Epithelial cell of prostate (primary cell): ENCODE measurements at regions not wholly inside any gene's neighbourhood (a gene's known extent, or its start where the extent isn't known, plus 50 kb on each side); places are given as distances from the start of the nearest gene placed in this dataset.
"Not testable (repeated sequence)": the region's sequence is repeated elsewhere in the genome, so short reads cannot be mapped to it uniquely, and the experiment has no call there.

Experiments
- DNase-seq: peaks from one replicate; pipeline ENCODE4 v3.0.0-alpha.2; 2011; ENCODE audit warnings: low read depth, low spot score
- H3K27ac ChIP-seq: fragments of 450-650 bp; 2 replicates; pipeline ENCODE4 v1.5.1; 2017; ENCODE audit warnings: mild to moderate bottlenecking

- not testable (repeated sequence) for DNase-seq
- H3K27ac ChIP-seq = peak overlapping the region; percentile 6
These were observed 373.3 kb downstream of the SRGAP2C start for GRCh38 chr1:121558034-121558433.

DNA sequence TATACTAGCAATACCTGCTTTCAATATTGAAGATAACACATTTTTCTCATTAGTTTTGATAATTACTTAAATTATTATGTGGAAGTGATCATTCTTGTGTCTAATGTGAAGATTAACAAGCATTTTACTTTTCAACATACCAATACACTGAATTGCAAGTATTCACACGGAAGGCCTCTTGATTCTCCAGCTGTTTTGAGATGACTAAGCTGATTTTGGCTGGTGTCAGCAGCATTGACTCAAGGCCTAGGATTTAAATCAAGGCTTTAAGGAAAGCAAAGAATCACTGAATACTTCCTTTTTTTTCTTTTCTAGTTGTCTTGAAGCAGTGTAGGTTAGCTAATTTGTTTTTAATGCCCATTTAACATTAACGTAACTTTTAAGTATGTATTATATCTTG, 373.7 kb downstream of the SRGAP2C start:
- peak; percentile 50 for DNase-seq
- H3K27ac ChIP-seq = peak overlapping the region; percentile 6

DNA sequence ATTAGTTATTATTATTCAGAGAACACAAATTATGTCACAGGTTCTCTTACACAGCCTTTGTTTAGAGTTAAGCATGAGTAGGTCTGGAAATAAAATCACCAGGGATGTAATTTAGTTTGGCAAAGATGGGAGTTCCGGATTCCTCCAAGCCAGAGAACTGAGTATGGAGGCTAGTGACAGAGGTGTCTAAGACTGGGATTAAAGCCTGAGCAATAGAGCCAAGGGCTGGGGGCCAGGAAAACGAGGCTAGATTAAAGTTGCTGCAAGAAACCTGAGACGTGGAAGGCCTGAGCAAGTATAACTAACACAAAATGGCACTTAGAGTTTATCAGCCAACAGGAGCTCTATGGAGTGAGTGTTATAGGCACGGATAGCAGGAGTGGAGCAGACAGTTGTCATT, 381.6 kb downstream of the SRGAP2C start:
- DNase-seq = no peak
- H3K27ac ChIP-seq = no peak overlapping the region

DNA sequence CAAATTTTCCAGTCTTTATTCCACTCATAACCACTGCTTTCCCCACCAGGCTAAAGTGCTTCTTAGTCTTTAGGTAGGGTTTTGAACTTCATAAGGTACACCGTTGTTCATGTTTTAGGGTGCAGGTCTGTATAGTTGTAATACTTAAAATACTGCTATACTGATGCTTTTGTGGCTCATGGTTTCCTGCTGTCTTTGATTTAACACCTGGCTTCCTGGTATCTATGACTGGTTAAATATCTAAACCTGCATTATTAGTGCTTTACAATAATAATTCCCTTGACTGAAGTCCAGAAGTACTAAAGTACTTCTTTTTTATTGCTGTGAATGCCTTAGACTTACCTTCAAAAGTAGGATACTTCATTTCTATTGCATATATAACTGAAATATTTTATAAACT, 384.7 kb downstream of the SRGAP2C start:
- H3K27ac ChIP-seq = no peak overlapping the region
- no peak for DNase-seq

- DNase-seq = peak; percentile 61
- peak overlapping the region; percentile 50 for H3K27ac ChIP-seq
These were observed 389.2 kb downstream of the SRGAP2C start for GRCh38 chr1:121573881-121574504.

GRCh38 chr1:121574505-121574899, 389.7 kb downstream of the SRGAP2C start:
- DNase-seq = not testable (repeated sequence)
- peak overlapping the region; percentile 50 for H3K27ac ChIP-seq

- not testable (repeated sequence) for DNase-seq, H3K27ac ChIP-seq
These were observed 398.1 kb downstream of the SRGAP2C start for GRCh38 chr1:121582898-121583297.

- peak overlapping the region; percentile 65 for H3K27ac ChIP-seq
- no peak for DNase-seq
These were observed 401.8 kb downstream of the SRGAP2C start for GRCh38 chr1:121586369-121587229.

DNA sequence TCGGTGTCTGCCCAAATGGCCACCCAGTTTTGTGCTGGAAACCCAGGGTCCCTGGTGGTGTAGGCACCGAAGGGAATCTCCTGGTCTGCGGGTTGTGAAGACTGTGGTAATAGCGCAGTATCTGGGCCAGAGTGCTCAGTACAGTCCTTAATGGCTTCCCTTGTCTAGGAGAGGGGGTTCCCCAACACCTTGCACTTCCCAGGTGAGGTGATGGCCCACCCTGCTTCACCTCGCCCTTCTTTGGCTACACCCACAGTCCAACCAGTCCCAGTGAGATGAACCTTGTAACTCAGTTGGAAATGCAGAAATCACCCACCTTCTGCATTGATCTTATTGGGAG, 402.4 kb downstream of the SRGAP2C start:
- DNase-seq = no peak
- peak overlapping the region; percentile 65 for H3K27ac ChIP-seq

DNA sequence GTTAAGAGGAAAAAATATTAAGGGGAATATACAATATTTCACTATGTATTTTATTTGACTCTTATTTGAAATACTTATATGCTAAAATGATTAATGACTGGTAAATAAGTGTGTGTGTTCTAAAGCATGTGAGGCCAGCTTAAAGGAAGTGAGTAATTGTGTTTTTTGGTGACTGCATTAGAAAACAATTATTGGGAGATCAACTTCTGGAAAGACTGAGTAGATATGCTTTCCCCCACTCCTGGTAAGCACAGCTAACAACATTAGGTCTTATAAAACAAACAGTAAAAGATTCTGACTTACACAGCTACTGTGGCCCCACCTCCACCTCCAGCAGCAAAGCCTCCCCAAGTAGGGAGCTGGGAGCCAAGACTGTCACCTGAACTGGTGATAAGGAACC, 403.0 kb downstream of the SRGAP2C start:
- peak; percentile 10 for DNase-seq
- H3K27ac ChIP-seq = peak overlapping the region; percentile 65

GRCh38 chr1:121594096-121594495, 409.3 kb downstream of the SRGAP2C start:
- no peak for DNase-seq
- H3K27ac ChIP-seq = no peak overlapping the region

DNA sequence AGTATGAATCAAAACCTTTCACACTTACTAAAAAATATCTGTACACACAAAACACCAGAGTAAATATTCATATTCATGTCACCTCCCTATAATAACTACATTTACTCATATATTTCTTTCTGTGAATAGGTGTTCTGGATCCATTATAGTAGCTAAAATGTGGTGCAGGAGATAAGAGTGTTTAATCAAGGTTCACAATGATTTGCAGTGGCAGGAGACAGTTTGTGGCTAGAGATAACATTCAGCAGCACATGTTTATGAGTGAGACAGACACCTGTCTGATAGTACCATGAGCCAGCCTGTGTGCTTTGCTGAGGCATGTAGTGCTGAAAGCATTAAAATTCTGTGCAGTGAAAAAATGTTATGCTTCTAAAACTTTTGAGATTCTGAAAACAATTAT, 410.3 kb downstream of the SRGAP2C start:
- DNase-seq = no peak
- no peak overlapping the region for H3K27ac ChIP-seq

GRCh38 chr1:121604843-121605444, 420.2 kb downstream of the SRGAP2C start:
- not testable (repeated sequence) for H3K27ac ChIP-seq, DNase-seq

DNA sequence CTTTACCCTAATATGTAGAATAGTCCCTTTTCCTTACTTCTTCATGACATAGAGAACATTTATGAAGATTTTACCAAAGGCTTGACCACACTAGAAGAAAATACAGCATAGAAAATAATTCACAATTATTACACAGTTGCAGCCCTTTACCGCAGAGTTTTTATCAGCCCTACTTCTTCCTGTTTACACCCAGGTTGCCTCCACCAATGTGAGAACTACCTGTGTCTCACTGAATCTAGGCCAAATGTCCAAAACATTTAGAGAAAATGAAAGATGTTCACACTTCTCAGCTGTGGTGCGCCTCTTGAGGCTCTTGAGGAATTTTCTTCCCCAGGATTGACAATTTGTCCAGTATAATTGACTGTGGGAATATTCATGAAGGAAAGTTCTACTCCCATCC, 422.7 kb downstream of the SRGAP2C start:
- H3K27ac ChIP-seq, DNase-seq: not testable (repeated sequence)
